ENCODE measurements at regions not wholly inside any gene's neighbourhood (a gene's known extent, or its start where the extent isn't known, plus 50 kb on each side); places are given as distances from the start of the nearest gene placed in this dataset.
A peak's percentile ranks its signal among the peaks of the same experiment; 100 is the strongest.
"Not testable (repeated sequence)": the region's sequence is repeated elsewhere in the genome, so short reads cannot be mapped to it uniquely, and the experiment has no call there.

- no peak for DNase-seq (ENCODE audit: low spot score)
Observed at GRCh38 chr3:157920822-157921700, 185.2 kb downstream of the SHOX2 start.

GRCh38 chr3:157919319-157919887 lies 186.8 kb downstream of the SHOX2 start:
- DNase-seq (ENCODE audit: low spot score) = no peak

- no peak for DNase-seq (ENCODE audit: low spot score)
Observed at GRCh38 chr3:157918402-157918801, 187.8 kb downstream of the SHOX2 start.

- no peak for DNase-seq (ENCODE audit: low spot score)
Observed at GRCh38 chr3:157916672-157917071, 189.5 kb downstream of the SHOX2 start.

- no peak for DNase-seq (ENCODE audit: low spot score)
Observed at GRCh38 chr3:157914882-157915281, 191.3 kb downstream of the SHOX2 start.

GRCh38 chr3:157913741-157914150 lies 192.5 kb downstream of the SHOX2 start:
- DNase-seq (ENCODE audit: low spot score) = peak; percentile 22

- no peak for DNase-seq (ENCODE audit: low spot score)
Observed at GRCh38 chr3:157912514-157913451, 193.4 kb downstream of the SHOX2 start.

- DNase-seq (ENCODE audit: low spot score) = peak; percentile 67
Observed at GRCh38 chr3:157906627-157907026, 199.6 kb downstream of the SHOX2 start.

- no peak for DNase-seq (ENCODE audit: low spot score)
Observed at GRCh38 chr3:157905885-157906284, 200.3 kb downstream of the SHOX2 start.

GRCh38 chr3:157902680-157903079 lies 203.5 kb downstream of the SHOX2 start:
- not testable (repeated sequence) for DNase-seq (ENCODE audit: low spot score)

- DNase-seq (ENCODE audit: low spot score) = no peak
Observed at GRCh38 chr3:157888040-157888439, 218.2 kb downstream of the SHOX2 start.

- DNase-seq (ENCODE audit: low spot score) = no peak
Observed at GRCh38 chr3:157876556-157876955, 229.7 kb downstream of the SHOX2 start.

- DNase-seq (ENCODE audit: low spot score) = no peak
Observed at GRCh38 chr3:157872902-157873301, 233.3 kb downstream of the SHOX2 start.

GRCh38 chr3:157871838-157872460 lies 234.3 kb downstream of the SHOX2 start:
- DNase-seq (ENCODE audit: low spot score) = no peak

GRCh38 chr3:157871248-157871647 lies 235.0 kb downstream of the SHOX2 start:
- no peak for DNase-seq (ENCODE audit: low spot score)

- no peak for DNase-seq (ENCODE audit: low spot score)
Observed at GRCh38 chr3:157868946-157869345, 237.3 kb downstream of the SHOX2 start.

GRCh38 chr3:157868196-157868595 lies 238.0 kb downstream of the SHOX2 start:
- DNase-seq (ENCODE audit: low spot score) = peak; percentile 71

GRCh38 chr3:157865352-157866000 lies 240.7 kb downstream of the SHOX2 start:
- no peak for DNase-seq (ENCODE audit: low spot score)

GRCh38 chr3:157861076-157861765 lies 245.0 kb downstream of the SHOX2 start:
- DNase-seq (ENCODE audit: low spot score) = no peak

- DNase-seq (ENCODE audit: low spot score) = no peak
Observed at GRCh38 chr3:157859541-157859940, 246.7 kb downstream of the SHOX2 start.

GRCh38 chr3:157858821-157859220 lies 247.4 kb downstream of the SHOX2 start:
- no peak for DNase-seq (ENCODE audit: low spot score)

Measured in AG20443 (cell line).